Memory B cell (primary cell): ENCODE measurements at regions not wholly inside any gene's neighbourhood (a gene's known extent, or its start where the extent isn't known, plus 50 kb on each side); places are given as distances from the start of the nearest gene placed in this dataset.
"Not testable (repeated sequence)": the region's sequence is repeated elsewhere in the genome, so short reads cannot be mapped to it uniquely, and the experiment has no call there.

Experiments
- ATAC-seq: fragments of 150-1000 bp; cut with Tn5 transposase; 2 replicates; pipeline ENCODE4 v1.10.0; 2021; ENCODE audit warnings: low read depth, mild to moderate bottlenecking, moderate library complexity
- DNase-seq, 2 donors: peaks; one replicate each; pipeline ENCODE4 v3.0.0; 2022; ENCODE audit warnings: low spot score in 2 of 2
- H3K27ac Mint-ChIP-seq: one replicate; pipeline ENCODE4 v1.8.0; 2022; ENCODE audit warnings: mild to moderate bottlenecking, moderate library complexity, mixed read lengths
- H3K27me3 Mint-ChIP-seq: one replicate; pipeline ENCODE4 v1.8.0; 2022; ENCODE audit warnings: mixed read lengths
- H3K36me3 Mint-ChIP-seq: one replicate; pipeline ENCODE4 v1.8.0; 2022; ENCODE audit warnings: mild to moderate bottlenecking, mixed read lengths
- H3K4me1 Mint-ChIP-seq: one replicate; pipeline ENCODE4 v1.8.0; 2022; ENCODE audit warnings: mixed read lengths
- H3K4me3 Mint-ChIP-seq: one replicate; pipeline ENCODE4 v1.8.0; 2022; ENCODE audit warnings: mild to moderate bottlenecking, moderate library complexity, mixed read lengths
- H3K9me3 Mint-ChIP-seq: one replicate; pipeline ENCODE4 v1.8.0; 2022; ENCODE audit warnings: mixed read lengths

DNA sequence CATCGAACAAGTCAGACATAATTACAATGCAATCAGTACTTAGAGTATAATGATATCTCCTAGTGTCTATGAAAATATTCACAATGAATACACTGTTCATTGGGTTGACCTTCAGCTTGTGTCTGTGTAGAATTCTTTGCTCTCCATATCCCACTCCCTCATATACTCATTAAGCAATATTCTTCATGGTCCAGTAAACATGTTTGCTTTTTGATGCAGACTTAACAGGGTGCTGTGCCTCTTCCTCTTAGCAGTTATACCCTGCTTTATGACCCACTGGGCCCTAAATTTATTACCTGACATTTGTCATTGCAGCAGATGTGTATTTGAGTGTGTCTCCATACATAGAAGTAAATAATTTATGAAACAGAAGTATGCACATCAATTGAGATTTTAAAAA lies 352.5 kb upstream of the CCDC179 start:
- H3K4me3 Mint-ChIP-seq = no peak overlapping the region
- H3K27ac Mint-ChIP-seq = no peak overlapping the region
- H3K9me3 Mint-ChIP-seq = peaks cover 6% of the 10 kb centered on the region
- no peaks in the 10 kb centered on the region for H3K4me1 Mint-ChIP-seq
- DNase-seq = no peak
- H3K27me3 Mint-ChIP-seq = no peaks in the 10 kb centered on the region
- no peak for ATAC-seq
- no peaks in the 10 kb centered on the region for H3K36me3 Mint-ChIP-seq

DNA sequence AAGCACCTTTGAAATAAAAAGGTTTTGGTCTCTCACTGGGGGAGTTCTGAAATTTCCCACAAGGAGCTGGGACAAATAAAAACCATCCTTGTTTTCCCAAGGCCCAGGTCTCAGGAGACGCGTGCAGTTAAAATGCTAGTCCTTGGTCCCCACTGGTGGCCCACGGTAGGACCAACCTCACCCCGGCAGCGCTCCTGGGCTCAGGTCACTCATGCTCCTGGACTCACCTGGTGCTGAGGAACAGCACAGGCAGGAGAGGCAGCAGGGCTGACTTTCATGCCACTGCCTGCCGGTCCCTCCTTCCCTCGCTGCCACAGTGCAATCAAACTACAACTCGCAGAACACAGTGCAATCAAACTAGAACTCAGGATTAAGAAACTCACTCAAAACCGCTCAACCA lies 356.8 kb upstream of the CCDC179 start:
- peaks cover 3% of the 10 kb centered on the region for H3K9me3 Mint-ChIP-seq
- H3K36me3 Mint-ChIP-seq = no peaks in the 10 kb centered on the region
- no peak overlapping the region for H3K4me3 Mint-ChIP-seq
- H3K4me1 Mint-ChIP-seq = no peaks in the 10 kb centered on the region
- DNase-seq = no peak
- ATAC-seq = no peak
- no peak overlapping the region for H3K27ac Mint-ChIP-seq
- no peaks in the 10 kb centered on the region for H3K27me3 Mint-ChIP-seq

GRCh38 chr11:23220086-23220485 lies 359.8 kb upstream of the CCDC179 start:
- H3K27ac Mint-ChIP-seq, H3K4me1 Mint-ChIP-seq, H3K36me3 Mint-ChIP-seq, H3K9me3 Mint-ChIP-seq, H3K27me3 Mint-ChIP-seq, H3K4me3 Mint-ChIP-seq, ATAC-seq, DNase-seq: not testable (repeated sequence)

DNA sequence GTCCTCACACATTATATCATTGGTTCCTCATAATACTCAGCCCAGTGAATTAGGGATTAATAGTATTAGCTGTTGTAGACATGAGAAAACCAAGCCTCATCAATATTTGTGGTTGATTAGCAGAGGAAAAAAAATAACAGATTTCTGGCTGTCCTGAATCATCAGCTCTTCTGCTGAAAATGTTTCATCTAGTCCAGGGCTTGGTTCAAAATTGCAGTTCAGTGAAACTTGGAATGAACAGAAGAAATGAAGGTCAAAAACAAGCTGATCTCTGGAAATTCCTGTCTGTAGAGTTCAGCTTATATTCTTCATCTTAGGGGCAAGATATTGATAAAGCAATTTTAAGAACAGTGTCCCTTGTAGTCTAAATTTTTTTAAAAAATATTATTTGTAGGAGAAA lies 361.1 kb upstream of the CCDC179 start:
- no peaks in the 10 kb centered on the region for H3K36me3 Mint-ChIP-seq
- ATAC-seq (no peak), DNase-seq (no peak)
- H3K4me3 Mint-ChIP-seq = no peak overlapping the region
- no peaks in the 10 kb centered on the region for H3K27me3 Mint-ChIP-seq
- no peak overlapping the region for H3K27ac Mint-ChIP-seq
- peaks cover 9% of the 10 kb centered on the region for H3K9me3 Mint-ChIP-seq
- no peaks in the 10 kb centered on the region for H3K4me1 Mint-ChIP-seq

- Mint-ChIP-seq H3K27me3 (no peaks in the 10 kb centered on the region), H3K4me3 (no peak overlapping the region), H3K27ac (no peak overlapping the region), H3K9me3 (peaks cover 7% of the 10 kb centered on the region), H3K36me3 (no peaks in the 10 kb centered on the region), H3K4me1 (no peaks in the 10 kb centered on the region)
- ATAC-seq (no peak), DNase-seq (no peak)
Observed at GRCh38 chr11:23226331-23227077, 366.2 kb upstream of the CCDC179 start.

DNA sequence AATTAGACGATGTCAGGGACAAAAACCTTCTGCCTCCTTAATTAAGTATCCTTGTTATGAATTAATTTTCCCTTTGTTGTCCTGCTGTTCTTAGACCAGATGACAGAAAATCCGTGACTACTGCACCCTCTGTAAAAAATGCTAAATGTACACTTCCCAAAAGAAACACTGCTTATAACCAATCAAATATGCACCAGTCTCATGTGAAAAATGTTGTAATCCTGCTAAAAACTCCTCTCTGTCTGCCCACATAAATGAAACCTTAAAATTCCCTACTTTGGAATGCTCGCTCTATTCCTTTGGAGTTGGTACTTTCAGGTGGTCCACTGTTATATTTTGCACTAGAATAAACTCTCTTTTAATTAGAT lies 366.8 kb upstream of the CCDC179 start:
- H3K27ac Mint-ChIP-seq = no peak overlapping the region
- no peaks in the 10 kb centered on the region for H3K4me1 Mint-ChIP-seq
- H3K27me3 Mint-ChIP-seq = no peaks in the 10 kb centered on the region
- no peak overlapping the region for H3K4me3 Mint-ChIP-seq
- ATAC-seq = no peak
- H3K9me3 Mint-ChIP-seq = peaks cover 7% of the 10 kb centered on the region
- no peak for DNase-seq
- no peaks in the 10 kb centered on the region for H3K36me3 Mint-ChIP-seq

DNA sequence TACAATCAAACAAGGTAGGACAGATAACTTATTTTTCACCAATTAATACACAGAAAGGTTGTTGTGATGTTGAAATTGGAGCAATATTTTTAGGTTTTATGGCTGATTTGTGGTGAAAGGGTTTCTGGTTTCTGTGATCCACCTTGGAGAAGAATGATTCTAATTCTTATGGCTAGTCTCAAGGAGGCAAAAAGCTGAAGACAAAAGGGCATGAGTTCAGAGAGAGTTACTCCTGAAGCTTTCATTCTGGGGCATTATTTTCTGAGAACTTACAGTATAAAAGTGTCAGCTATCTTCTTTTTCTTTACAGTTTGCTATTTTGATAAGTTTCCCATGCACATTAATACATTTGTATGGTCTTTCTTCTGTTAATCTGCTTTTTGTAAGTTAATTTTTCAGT lies 372.4 kb upstream of the CCDC179 start:
- no peak overlapping the region for H3K4me3 Mint-ChIP-seq
- no peak overlapping the region for H3K27ac Mint-ChIP-seq
- H3K36me3 Mint-ChIP-seq = no peaks in the 10 kb centered on the region
- H3K4me1 Mint-ChIP-seq = no peaks in the 10 kb centered on the region
- ATAC-seq = no peak
- no peak for DNase-seq
- no peaks in the 10 kb centered on the region for H3K27me3 Mint-ChIP-seq
- H3K9me3 Mint-ChIP-seq = peaks cover 4% of the 10 kb centered on the region

- Mint-ChIP-seq H3K4me3 (no peak overlapping the region), H3K4me1 (no peaks in the 10 kb centered on the region), H3K9me3 (peaks cover 4% of the 10 kb centered on the region), H3K27ac (no peak overlapping the region), H3K27me3 (no peaks in the 10 kb centered on the region), H3K36me3 (no peaks in the 10 kb centered on the region)
- no peak for ATAC-seq
- no peak for DNase-seq
Observed at GRCh38 chr11:23233075-23233474, 372.8 kb upstream of the CCDC179 start.

DNA sequence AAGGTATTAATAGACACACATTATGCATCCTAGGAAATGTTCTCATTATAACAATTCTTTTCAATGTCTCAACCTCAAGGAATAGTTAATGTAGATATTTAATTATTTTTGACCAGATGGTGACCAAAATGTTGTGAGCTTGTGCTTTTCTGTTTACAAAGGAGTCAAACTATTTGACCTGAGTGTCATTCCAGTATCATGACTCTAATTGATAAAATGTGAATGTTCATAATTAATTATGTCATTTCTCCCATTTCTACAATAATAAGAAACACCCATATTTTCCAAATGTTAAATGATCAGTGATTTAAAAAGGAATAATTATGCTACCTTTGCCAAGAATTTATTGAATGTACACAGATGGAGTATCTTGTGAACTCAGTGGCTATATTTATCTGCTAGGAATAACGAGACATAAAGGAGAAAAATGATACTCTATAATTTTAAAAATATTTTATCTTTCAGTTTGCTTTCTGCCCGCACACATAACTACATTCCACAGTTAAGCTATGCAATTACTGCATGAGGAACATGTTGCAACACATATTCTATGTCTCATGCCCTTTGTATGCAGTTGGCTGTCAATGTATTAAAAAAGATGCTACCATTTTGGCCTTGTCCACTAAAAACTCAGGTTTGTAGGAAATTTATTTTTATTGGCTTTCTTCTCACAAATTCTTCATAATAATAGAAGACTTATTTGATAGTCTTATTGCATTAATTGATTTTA lies 376.7 kb upstream of the CCDC179 start:
- ATAC-seq = no peak
- Mint-ChIP-seq H3K36me3 (no peaks in the 10 kb centered on the region), H3K4me3 (no peak overlapping the region), H3K4me1 (no peaks in the 10 kb centered on the region), H3K9me3 (peaks cover 2% of the 10 kb centered on the region), H3K27ac (no peak overlapping the region), H3K27me3 (no peaks in the 10 kb centered on the region)
- no peak for DNase-seq

- Mint-ChIP-seq H3K4me1 (no peaks in the 10 kb centered on the region), H3K27me3 (no peaks in the 10 kb centered on the region), H3K4me3 (no peak overlapping the region), H3K36me3 (no peaks in the 10 kb centered on the region), H3K9me3 (peaks cover 1% of the 10 kb centered on the region), H3K27ac (no peak overlapping the region)
- ATAC-seq (no peak), DNase-seq (no peak)
Observed at GRCh38 chr11:23252426-23252825, 392.2 kb upstream of the CCDC179 start.

DNA sequence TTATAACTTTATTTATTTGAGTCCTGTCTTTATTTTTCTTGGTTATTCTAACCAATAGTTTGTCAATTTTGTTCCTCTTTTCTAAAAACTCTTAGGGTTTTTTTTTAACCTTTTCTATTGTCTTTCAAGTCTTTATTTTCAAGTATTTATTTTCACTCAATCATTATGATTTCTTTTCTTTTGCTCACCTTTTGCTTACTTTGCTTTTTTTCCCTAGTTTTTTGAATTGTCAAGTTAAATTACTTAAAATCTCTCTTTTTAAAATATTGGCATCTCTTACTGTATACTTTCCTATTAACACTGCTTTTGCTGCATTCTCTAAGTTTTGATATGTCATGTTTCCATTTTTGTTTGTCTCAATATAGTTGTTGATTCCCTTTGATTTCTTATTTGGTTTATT lies 396.8 kb upstream of the CCDC179 start:
- Mint-ChIP-seq H3K27me3 (no peaks in the 10 kb centered on the region), H3K4me3 (no peak overlapping the region), H3K36me3 (no peaks in the 10 kb centered on the region), H3K4me1 (no peaks in the 10 kb centered on the region), H3K9me3 (peaks cover 4% of the 10 kb centered on the region), H3K27ac (no peak overlapping the region)
- DNase-seq (no peak), ATAC-seq (no peak)

- no peak overlapping the region for H3K27ac Mint-ChIP-seq
- DNase-seq (no peak), ATAC-seq (no peak)
- H3K27me3 Mint-ChIP-seq = no peaks in the 10 kb centered on the region
- H3K36me3 Mint-ChIP-seq = no peaks in the 10 kb centered on the region
- H3K4me3 Mint-ChIP-seq = no peak overlapping the region
- no peaks in the 10 kb centered on the region for H3K4me1 Mint-ChIP-seq
- peaks cover 4% of the 10 kb centered on the region for H3K9me3 Mint-ChIP-seq
Observed at GRCh38 chr11:23257556-23257955, 397.3 kb upstream of the CCDC179 start.

GRCh38 chr11:23263466-23263865 lies 403.2 kb upstream of the CCDC179 start:
- peaks cover 2% of the 10 kb centered on the region for H3K9me3 Mint-ChIP-seq
- H3K27ac Mint-ChIP-seq = no peak overlapping the region
- no peak overlapping the region for H3K4me3 Mint-ChIP-seq
- H3K36me3 Mint-ChIP-seq = no peaks in the 10 kb centered on the region
- no peaks in the 10 kb centered on the region for H3K4me1 Mint-ChIP-seq
- no peaks in the 10 kb centered on the region for H3K27me3 Mint-ChIP-seq
- DNase-seq (no peak), ATAC-seq (no peak)

DNA sequence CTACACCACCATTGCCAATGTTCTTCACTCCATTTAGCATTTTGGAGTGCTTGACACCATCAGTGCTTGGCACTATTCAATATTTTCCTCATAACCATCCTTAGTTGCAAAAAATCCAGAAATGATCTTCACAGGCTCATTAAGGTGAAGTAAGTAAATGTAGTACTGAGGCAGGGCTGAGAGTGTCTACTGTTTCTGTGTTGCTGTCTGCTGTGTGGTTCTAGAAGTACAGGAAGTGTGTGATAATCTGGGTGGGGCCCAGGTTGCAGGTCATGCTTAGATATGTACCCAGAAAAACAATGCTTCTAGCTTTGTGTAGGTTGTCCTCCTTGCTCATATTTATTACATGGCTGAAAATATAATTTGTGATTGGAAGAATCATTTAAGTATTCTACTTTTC lies 411.8 kb upstream of the CCDC179 start:
- Mint-ChIP-seq H3K9me3 (peaks cover 7% of the 10 kb centered on the region), H3K27ac (no peak overlapping the region), H3K4me1 (no peaks in the 10 kb centered on the region), H3K27me3 (no peaks in the 10 kb centered on the region), H3K4me3 (no peak overlapping the region), H3K36me3 (no peaks in the 10 kb centered on the region)
- no peak for DNase-seq
- no peak for ATAC-seq

- no peak for DNase-seq
- Mint-ChIP-seq H3K4me1 (no peaks in the 10 kb centered on the region), H3K27me3 (no peaks in the 10 kb centered on the region), H3K4me3 (no peak overlapping the region), H3K27ac (no peak overlapping the region), H3K9me3 (peaks cover 5% of the 10 kb centered on the region), H3K36me3 (no peaks in the 10 kb centered on the region)
- no peak for ATAC-seq
Observed at GRCh38 chr11:23278121-23278520, 417.8 kb upstream of the CCDC179 start.
